ENCODE measurements at regions not wholly inside any gene's neighbourhood (a gene's known extent, or its start where the extent isn't known, plus 50 kb on each side); places are given as distances from the start of the nearest gene placed in this dataset.
"Not testable (repeated sequence)": the region's sequence is repeated elsewhere in the genome, so short reads cannot be mapped to it uniquely, and the experiment has no call there.

DNA sequence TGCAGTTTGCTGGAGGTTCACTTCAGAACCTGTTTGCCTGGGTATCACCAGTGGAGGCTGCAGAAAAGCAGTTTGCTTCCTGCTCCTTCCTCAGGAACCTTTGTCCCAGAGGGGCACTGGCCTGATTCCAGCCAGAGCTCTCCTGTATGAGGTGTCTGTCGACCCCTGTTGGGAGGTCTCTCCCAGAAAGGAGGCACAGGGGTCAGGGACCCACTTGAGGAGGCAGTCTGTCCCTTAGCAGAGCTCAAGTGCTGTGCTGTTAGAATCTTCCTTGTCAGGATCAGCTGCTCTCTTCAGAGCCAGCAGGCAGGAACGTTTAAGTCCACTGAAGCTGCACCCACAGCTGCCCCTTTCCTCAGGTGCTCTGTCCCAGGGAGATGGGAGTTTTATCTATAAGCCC, 164.8 kb downstream of the TTC6 start:
- TF ChIP-seq, protein P1, sequence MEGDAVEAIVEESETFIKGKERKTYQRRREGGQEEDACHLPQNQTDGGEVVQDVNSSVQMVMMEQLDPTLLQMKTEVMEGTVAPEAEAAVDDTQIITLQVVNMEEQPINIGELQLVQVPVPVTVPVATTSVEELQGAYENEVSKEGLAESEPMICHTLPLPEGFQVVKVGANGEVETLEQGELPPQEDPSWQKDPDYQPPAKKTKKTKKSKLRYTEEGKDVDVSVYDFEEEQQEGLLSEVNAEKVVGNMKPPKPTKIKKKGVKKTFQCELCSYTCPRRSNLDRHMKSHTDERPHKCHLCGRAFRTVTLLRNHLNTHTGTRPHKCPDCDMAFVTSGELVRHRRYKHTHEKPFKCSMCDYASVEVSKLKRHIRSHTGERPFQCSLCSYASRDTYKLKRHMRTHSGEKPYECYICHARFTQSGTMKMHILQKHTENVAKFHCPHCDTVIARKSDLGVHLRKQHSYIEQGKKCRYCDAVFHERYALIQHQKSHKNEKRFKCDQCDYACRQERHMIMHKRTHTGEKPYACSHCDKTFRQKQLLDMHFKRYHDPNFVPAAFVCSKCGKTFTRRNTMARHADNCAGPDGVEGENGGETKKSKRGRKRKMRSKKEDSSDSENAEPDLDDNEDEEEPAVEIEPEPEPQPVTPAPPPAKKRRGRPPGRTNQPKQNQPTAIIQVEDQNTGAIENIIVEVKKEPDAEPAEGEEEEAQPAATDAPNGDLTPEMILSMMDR (conservative IDR thresholded peaks at IDR 0.05; ENCODE audit: low read length) = not testable (repeated sequence)
- TF ChIP-seq EZH2phosphoT487 (IDR thresholded peaks at IDR 0.05; ENCODE audit: borderline replicate concordance) = not testable (repeated sequence)

Measured in Loucy (cell line).